IPS DF 4.7 (cell line): ENCODE measurements at regions not wholly inside any gene's neighbourhood (a gene's known extent, or its start where the extent isn't known, plus 50 kb on each side); places are given as distances from the start of the nearest gene placed in this dataset.

Experiments used
- DNase-seq: peaks from one replicate; pipeline ENCODE4 v3.0.0-alpha.2; 2013; ENCODE audit warnings: low spot score; ENCODE audit errors: extremely low read depth

DNA sequence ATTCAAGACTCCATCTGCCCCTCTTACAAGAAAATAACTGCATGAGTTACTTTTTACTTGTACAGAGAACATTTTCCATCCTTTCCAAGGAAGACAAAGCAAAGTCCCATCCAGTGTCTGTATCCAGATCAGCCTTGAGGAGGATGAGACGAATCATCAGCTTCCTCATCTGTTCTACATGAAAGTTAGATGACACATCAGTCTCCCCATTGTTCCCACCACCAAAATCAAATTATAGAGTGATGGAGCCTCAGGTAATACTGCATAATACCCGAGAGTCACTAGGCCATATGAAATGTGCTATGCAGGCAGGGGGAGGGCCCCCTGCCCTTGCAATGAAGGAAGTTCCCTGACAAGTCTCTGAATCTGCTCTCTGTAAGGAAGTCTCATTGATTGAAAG is 1244.6 kb upstream of the SLC10A2 start:
- no peak for DNase-seq

DNA sequence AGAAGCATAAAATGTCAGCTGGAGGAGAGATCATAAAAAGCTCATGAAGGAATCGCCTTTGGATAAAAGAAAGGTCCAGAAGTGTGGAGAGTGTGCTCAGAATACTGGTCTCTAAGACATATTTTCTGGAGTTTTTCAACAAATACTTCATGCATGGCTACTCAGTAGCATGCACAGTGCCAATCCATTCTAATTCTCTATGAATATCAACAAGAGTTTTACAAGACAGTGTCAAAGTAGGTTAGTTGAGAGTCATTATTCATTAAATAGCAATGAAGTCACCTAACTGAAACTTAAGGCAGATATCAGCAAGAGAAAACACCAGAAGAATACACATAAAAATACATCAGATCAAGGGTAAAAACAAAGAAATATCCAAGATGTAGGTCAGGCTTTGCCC is 1243.2 kb upstream of the SLC10A2 start:
- no peak for DNase-seq

DNA sequence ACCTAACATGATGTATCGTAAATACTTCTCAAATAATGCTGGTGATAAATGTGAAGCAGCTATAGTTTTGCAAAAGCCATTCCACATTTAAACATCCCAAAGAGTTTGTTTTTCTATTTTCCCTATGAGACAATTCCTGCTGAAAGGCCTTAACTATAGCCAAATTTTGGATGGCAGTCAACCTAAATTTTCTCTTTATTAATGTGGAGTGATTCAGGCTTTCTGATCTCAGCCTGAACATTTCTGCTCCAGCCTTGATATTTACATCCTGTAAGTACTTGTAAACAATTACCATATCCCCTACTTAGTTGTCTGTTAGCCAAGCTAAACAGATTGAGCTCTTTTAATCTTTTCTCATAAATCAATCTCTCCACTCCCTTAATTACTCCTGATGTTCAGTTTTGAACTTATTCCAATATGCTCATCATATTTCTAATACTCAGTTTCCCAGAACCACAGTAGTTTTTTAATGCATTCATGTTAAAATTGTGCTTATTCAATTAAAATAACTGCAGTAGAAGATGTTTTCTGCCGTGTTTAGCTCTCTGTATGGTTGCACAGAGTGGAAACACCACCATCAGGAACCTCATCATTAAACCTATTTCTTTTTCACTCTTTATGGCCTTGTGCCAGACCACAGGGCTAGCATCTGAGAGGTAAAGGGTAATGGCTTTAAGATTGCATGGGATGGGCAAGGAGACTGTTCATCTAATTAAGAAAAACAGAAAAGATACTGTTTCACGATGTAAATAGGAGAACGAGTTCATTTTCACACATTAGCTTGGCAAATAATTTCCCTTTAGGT is 1235.2 kb upstream of the SLC10A2 start:
- no peak for DNase-seq

DNA sequence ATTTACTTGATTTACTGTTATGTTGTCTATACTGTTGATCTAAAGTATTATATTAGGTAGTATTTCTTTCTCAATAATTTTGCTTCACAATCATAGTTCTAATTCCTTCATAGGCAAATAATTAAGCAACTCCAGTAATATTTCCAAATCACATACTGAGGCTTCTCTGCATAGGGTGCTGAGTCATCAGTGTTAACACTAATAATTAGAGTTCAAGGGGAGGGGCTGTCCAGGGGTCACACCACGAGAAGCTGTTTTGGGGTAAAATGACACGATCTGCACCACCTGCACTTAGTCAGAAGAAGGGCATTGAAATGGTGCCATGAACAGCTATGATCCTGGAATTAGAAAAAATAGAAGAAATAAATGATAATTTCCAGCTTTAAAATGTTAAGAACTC is 1230.9 kb upstream of the SLC10A2 start:
- no peak for DNase-seq

GRCh38 chr13:104296286-104296685 is 1230.1 kb upstream of the SLC10A2 start:
- no peak for DNase-seq

DNA sequence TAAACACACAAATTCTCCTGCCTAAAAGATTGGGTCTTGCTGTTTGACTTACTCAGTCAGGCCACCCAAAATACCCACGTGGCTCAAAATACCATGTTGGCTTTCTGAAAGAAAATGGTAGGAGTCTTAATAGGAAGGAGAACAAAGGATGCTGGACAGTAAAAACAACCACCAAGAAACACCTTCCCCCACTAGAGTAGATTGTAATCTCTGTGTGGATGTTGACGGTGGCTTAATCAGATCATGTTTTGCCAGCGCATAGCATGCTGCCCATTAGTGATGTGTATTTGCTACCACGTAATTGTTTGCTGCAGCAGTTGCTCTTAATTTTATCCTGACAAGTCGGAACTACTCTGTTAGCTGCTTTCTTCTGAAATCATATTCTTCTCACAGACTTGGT is 1229.3 kb upstream of the SLC10A2 start:
- DNase-seq: no peak

GRCh38 chr13:104289400-104289799 is 1223.2 kb upstream of the SLC10A2 start:
- no peak for DNase-seq

GRCh38 chr13:104288496-104288895 is 1222.3 kb upstream of the SLC10A2 start:
- no peak for DNase-seq

DNA sequence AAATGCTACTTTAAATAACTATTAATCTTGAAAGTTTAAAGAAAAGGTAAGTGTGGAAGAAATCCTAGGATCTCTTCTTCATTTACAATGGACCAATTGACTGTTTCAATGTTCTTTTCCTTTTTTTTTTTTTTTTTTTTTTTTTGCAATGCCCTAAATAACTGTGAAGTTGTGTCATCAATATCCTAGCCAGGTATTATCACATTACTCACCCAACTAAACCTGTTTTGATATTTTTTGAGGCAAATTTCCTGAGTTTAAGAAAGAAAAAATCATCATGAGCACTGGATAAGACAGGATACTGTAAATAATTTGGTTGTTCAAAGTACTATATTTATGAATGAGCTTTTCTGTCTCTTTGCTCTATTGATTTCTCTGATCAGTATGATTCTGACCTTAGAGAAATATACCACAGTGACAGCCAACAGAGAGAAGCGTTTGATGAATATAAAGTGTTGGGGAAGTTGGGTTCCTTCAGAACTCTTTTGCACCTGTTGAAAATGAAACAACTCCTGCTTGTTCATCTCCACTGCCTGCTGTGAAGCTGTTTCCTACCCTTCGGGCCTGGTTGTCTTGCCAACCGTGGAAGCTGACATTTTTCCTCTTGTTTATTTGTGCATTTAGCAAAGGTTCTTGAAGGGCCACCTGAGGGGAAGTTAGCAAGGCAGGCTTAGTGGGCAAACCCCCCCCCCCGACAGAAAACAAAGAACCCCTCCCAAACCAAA is 1220.5 kb upstream of the SLC10A2 start:
- DNase-seq: peak; percentile 9

- no peak for DNase-seq
Observed at GRCh38 chr13:104281910-104282309, 1215.7 kb upstream of the SLC10A2 start.

GRCh38 chr13:104270731-104271130 is 1204.5 kb upstream of the SLC10A2 start:
- no peak for DNase-seq

DNA sequence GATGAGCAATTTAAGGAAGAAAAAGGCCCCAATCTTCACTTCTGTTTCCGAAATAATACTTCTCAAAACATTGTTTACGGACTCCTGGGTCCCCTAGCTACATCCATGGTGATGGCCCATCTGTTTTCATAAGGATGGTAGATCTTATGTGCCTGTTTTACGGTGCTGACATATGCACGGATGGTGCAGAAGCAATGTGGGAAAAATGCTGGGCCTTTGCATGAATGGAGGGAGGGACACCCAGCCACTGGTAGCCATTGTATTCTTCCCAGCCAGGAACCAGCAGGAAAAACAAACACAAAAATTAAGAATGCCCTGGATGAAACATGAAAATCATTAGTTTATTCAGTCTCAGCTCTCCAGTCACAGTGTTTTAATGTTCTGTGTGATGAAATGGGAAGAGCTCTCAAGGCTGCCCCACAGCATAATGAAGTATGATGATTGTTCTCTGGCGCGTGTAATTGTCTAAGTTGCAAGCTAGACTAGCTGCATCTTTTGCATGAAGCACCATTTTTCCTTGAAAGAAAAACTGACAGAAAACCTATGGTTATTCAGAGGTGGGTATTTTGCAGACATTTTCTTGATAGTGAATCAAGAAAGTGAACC is 1201.1 kb upstream of the SLC10A2 start:
- no peak for DNase-seq

- no peak for DNase-seq
Observed at GRCh38 chr13:104256701-104257100, 1190.5 kb upstream of the SLC10A2 start.

GRCh38 chr13:104253063-104253680 is 1187.0 kb upstream of the SLC10A2 start:
- no peak for DNase-seq

DNA sequence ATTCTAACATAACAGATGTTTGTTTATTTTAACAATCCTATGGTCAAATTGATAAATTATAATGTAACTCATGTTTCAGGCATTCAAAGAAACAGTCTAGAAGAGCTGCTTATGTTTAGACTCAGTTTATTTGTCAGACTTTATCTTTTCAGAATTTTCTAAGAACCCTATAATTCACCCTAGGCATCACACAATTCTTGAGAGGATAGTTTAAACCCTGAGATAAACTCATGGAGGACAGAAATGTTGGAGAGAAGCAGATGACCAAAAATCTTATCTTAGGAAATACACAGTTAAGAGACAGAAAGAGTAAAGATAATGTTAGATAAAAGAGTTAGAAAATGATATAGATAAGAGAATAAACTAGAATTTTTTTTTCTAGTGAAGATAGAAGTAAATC is 1185.7 kb upstream of the SLC10A2 start:
- no peak for DNase-seq

DNA sequence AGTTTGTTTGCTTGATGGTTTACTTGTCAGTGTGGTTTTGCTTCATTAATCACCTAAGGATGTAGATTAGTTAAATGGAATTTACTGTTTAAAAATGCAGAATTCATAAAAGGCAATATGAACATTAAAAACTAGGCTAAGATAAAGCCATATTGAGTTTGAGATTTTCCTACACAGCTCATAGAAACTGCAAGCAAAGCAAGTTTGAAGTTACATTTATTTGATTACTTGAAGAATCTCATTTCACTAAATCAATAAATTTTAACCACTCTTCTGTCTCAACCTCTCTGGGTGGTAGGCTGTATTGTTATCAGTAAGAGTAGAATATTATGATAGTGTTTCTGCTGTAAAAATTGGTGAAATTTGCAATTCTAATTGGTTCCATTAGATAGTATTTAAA is 1180.7 kb upstream of the SLC10A2 start:
- no peak for DNase-seq

DNA sequence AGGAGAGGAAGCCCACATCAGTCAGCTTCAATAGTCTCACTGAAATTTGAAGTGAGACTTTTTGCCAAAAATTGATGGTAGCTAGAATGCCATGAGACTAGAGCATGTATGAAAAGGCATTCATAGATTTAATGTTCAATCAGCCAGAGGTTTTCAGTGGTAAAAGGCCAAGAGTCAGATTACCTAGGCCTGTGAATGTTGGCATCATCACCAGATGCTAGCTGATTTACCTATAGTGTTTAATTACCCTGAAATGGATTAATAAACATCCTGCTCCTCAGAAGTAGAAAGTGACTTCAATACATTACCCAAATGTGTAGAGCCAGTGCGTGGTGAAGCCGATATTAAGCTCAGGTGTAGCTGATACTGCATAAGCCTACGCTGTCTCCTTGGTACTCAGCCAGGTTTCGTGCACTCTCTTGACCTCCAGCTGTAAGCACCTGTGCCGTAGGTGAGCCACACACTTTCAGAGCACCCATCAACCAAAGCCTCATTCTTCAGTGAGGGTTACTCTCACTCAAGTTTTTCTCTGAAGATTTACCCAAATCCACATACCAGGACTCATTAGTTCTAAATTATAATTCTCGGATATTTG is 1140.3 kb upstream of the SLC10A2 start:
- DNase-seq: no peak

DNA sequence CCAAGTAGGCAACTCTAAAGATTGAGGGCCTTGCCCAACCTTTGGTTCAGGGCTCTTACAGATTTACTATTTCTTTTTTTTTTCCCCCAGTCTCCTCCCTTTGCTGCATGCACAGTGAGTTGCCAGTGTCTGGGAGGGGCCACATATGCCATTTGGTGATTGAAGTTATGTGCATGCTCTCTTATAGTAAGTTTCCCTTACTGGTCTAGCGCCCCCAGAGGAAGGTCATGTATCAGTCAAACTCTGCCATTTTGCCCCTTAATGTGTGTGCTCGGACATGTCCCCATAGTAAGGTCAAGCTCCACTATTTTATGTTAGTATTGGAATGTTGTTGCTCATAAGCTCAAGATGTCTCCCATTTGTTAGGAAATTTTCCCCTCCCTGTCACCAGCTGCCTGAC is 1138.0 kb upstream of the SLC10A2 start:
- no peak for DNase-seq

DNA sequence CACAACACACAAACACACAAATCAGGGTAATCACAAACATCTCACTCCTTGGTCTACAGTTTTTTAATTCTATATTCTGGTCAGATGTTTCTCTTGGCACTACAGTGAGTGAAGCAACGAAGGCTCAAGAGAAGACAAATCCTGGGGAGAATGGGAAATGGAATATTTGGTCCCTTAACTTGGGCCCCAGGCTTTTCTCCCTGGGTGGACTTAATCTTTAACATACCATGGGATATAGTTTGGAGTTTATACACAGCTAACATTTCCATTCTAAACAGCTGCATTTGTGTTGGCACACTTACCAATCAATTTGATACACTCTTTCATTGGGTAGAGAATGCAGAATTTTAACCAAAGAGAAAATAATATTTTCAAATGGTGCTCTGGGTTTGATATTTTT is 1132.6 kb upstream of the SLC10A2 start:
- no peak for DNase-seq

- DNase-seq: no peak
Observed at GRCh38 chr13:104196611-104197010, 1130.4 kb upstream of the SLC10A2 start.

DNA sequence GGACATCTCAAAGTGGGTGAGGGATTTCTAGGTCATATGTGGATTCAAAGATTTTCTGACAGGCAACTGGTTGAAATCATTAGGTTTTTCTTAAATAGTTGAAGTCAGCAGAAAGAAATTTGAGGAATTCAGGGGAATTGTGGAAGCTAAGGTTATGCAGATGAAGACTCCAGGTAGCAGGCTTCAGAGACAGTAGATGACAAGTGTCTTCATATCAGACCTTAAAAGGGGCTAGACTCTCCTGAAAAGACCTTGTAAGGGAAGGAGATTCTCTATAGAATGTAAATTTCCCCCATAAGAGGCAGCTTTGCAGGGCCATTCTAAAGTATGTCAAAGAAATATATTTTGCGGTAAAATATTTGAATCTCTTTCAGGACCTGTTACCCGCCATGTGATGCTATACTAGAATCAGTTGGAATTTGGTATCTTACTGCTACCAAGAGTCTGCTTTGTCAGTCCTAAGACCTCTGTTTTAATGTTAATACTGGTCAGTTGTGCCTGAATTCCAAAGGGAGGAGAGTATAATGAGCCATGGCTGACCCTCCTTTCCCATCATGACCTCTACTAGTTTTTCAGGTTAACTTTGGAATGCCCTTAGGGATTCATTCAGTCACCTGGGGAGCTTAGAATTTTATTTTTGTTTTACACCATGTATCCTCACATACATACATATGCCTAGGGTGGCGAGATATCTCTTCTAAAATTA is 1115.5 kb upstream of the SLC10A2 start:
- peak; percentile 81 for DNase-seq
